ENCODE measurements at regions not wholly inside any gene's neighbourhood (a gene's known extent, or its start where the extent isn't known, plus 50 kb on each side); places are given as distances from the start of the nearest gene placed in this dataset.
A peak's percentile ranks its signal among the peaks of the same experiment; 100 is the strongest.

DNA sequence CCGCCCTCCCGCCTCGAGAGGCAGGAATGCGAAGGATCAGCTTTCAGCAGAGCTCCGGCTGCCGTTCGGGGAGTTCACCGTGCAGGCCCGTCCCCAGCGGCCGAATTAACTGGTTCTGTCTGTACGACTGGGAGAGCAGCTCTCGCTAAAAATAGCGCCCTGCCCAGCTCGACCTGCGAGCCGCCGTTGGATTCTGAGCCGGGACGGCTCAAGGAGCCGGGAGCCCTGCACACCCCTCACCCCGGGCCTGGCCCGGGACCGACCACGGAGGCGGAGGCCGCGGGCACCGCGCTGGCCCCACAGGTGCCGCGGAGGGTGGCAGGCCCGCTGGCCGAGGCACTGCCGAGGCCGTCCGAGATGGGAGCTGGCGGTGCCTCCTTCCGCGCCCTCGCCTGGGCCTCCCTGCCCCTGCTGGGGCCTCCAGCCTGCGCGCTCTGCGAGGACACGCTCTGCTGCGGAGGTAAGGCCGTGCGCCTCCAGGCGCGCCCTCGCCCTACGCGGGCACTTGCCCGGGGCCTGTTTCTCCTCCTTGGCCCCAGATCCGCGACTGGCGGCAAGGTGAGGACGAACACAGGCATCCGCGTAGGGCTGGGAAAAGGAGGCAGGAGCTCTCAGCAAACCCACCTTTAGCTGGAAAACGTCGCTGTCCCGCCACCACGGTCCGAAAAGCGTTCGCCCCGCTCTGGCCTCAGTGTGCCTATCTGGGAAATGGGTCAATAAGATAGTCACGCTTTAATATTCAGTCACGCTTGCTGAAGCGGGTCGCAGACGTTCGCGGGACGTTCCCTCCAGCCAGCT lies 53.1 kb upstream of the DAB2IP start:
- H3K9me3 ChIP-seq: no peaks in the 10 kb centered on the region
- WGBS, 2 donors: 5 to 7% methylated on average over 74 to 75 of the region's 76 CpGs
- DNase-seq (peak; percentile 78 to 90 (median 82)), FAIRE-seq (no peak), ATAC-seq (peak; percentile 53 to 62 (median 59))
- intact Hi-C loops (cut with DNase I): no loop called here
- peaks cover 0 to 7% (median 0%) of the 10 kb centered on the region in 3 donors for H3K4me1 ChIP-seq
- no peaks in the 10 kb centered on the region for H3K36me3 ChIP-seq
- no peaks in the 10 kb centered on the region for H3K27me3 ChIP-seq
- H3K27ac ChIP-seq: peak overlapping the region; percentile 85 to 91 (median 86)
- H3K4me3 ChIP-seq: peak overlapping the region; percentile 10 to 72 (median 70)
- TF ChIP-seq, protein P1, sequence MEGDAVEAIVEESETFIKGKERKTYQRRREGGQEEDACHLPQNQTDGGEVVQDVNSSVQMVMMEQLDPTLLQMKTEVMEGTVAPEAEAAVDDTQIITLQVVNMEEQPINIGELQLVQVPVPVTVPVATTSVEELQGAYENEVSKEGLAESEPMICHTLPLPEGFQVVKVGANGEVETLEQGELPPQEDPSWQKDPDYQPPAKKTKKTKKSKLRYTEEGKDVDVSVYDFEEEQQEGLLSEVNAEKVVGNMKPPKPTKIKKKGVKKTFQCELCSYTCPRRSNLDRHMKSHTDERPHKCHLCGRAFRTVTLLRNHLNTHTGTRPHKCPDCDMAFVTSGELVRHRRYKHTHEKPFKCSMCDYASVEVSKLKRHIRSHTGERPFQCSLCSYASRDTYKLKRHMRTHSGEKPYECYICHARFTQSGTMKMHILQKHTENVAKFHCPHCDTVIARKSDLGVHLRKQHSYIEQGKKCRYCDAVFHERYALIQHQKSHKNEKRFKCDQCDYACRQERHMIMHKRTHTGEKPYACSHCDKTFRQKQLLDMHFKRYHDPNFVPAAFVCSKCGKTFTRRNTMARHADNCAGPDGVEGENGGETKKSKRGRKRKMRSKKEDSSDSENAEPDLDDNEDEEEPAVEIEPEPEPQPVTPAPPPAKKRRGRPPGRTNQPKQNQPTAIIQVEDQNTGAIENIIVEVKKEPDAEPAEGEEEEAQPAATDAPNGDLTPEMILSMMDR (IDR thresholded peaks at IDR 0.05): peak in 1 of 4 donors; percentile 18

DNA sequence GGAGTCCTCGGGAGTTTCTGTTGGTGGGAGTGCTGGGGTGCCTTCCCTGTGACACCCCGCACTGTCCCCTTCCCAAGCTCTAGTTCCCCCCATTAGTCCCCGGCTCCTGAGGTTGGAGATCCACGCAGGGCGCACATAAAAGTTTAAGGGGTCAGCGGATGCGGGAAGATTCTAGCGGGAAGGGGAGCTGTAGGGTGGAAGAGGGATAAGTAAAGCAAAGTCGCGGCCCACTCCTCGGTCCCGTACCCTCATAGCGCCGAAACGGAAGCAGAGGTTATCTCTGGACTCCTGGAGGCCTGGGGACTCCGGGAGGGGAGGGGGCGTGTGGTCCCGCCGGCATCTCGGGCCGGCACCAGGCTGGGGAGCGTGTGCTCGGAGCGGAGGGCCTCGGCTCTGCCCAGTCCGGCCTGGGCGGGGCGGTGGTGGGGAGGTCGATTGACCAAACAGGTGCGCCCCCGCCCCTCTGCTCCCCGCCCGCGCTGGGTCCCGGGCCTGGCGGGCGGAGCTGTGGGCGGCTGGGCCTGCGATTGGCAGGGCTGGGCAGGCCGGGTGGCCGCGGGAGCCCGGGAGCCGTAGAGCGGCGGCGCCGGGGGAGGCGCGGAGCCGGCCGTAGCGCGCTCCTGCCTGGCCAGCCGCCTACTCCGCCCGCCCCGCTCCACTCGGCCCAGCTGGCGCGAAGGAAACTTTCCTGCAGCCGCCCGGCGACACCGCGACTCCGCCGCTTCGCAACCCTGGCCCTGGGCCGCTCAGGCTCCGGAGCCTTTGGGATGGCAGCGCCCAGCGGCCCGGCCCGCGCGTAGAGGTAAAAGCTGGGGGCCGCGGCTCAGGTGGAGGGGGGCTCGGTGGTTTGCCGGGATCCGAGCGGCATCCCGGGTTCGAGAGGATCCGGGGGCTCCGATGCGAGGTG lies 52.2 kb upstream of the DAB2IP start:
- H3K36me3 ChIP-seq: no peaks in the 10 kb centered on the region
- no peaks in the 10 kb centered on the region for H3K9me3 ChIP-seq
- intact Hi-C loops (cut with DNase I): no loop called here
- no peaks in the 10 kb centered on the region for H3K27me3 ChIP-seq
- FAIRE-seq (no peak), DNase-seq (peak; percentile 92 to 96 (median 94)), ATAC-seq (peak; percentile 89 to 93 (median 91))
- peak overlapping the region; percentile 85 to 91 (median 86) for H3K27ac ChIP-seq
- 2 to 3% methylated on average over 53 to 88 of the region's 88 CpGs for WGBS, 2 donors
- peak overlapping the region; percentile 61 to 72 (median 70) for H3K4me3 ChIP-seq
- TF ChIP-seq, protein P1 (IDR thresholded peaks at IDR 0.05): no peak
- peaks cover 0 to 11% (median 0%) of the 10 kb centered on the region in 3 donors for H3K4me1 ChIP-seq

DNA sequence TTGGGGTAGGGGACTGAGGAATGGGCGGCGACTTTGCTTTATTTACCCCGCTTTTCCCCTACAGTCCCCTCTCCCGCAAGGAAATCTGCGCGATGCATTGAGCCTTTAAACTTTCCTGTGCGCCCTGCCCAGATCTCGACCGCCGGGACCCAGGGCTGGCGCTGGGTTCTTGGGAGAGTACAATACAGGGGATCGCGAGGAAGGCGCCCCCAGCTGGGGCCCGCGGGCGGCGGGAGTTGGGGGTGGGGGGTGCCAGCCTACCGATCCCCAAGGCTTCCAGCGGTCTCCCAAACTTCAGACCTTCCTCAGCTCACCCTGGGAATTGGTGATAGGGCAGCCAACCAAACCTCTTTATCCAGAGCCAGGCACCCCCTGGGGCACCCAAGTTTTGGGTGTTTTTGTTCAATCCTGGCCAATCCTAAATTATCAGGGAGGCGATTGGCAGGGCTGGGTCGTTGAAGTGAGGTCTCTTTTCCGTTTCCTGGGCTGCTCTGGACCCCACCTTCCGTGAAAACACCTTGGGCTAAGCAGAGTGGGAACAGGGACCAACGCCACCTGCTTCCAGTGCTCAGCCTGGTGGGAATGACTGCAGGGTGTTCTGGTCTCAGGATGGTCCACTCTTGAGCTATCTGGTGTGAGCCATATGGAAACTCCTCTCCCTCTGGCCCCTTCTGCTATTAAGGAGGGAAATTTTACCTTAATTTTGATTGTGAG lies 51.4 kb upstream of the DAB2IP start:
- intact Hi-C loops (cut with DNase I): no loop called here
- H3K4me1 ChIP-seq: peaks cover 0 to 14% (median 0%) of the 10 kb centered on the region in 3 donors
- TF ChIP-seq, protein P1 (IDR thresholded peaks at IDR 0.05): no peak
- H3K9me3 ChIP-seq: no peaks in the 10 kb centered on the region
- H3K4me3 ChIP-seq: peak overlapping the region; percentile 61 to 72 (median 70)
- H3K27ac ChIP-seq: peak overlapping the region; percentile 51 to 91 (median 85)
- H3K27me3 ChIP-seq: no peaks in the 10 kb centered on the region
- FAIRE-seq (no peak), ATAC-seq (peak in 3 of 4 donors; percentile 3 to 8 (median 4)), DNase-seq (peak in 2 of 6 donors; percentile 44 to 67)
- H3K36me3 ChIP-seq: no peaks in the 10 kb centered on the region
- 3 to 5% methylated on average over 24 to 25 of the region's 25 CpGs for WGBS, 2 donors

DNA sequence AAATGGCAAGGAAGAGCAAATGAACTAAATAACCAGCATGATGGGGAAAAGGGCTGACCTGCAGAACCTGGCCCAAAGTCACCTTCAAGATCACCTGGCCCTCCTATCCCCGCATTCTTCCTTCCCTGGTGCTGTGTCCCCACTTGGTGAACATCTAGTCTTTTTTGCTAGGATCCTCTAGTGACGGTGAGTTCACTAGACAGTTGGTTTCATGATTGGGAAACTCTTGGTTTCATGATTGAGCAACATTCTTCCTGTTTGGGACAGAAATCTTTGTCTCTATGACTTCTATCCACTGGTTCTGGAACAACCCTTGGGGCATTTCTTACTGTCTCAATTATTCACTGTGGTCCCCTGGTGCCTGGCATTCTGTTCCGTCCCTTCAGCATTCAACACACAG lies 50.2 kb upstream of the DAB2IP start:
- intact Hi-C loops (cut with DNase I): no loop called here
- WGBS, 2 donors: 65 to 76% methylated on average over 3 of the region's 3 CpGs
- no peak for FAIRE-seq
- no peak overlapping the region for H3K4me3 ChIP-seq
- ATAC-seq: no peak
- no peaks in the 10 kb centered on the region for H3K27me3 ChIP-seq
- peaks cover 0 to 14% (median 0%) of the 10 kb centered on the region in 3 donors for H3K4me1 ChIP-seq
- H3K27ac ChIP-seq: no peak overlapping the region
- TF ChIP-seq, protein P1 (IDR thresholded peaks at IDR 0.05): no peak
- no peaks in the 10 kb centered on the region for H3K36me3 ChIP-seq
- no peaks in the 10 kb centered on the region for H3K9me3 ChIP-seq
- DNase-seq: no peak
